Gastrocnemius medialis (tissue), 4 donors: ENCODE measurements at regions not wholly inside any gene's neighbourhood (a gene's known extent, or its start where the extent isn't known, plus 50 kb on each side); places are given as distances from the start of the nearest gene placed in this dataset.

ENCODE experiments used
- POLR2A ChIP-seq, 2 donors: fragments of 450-650 bp; IDR thresholded peaks; one replicate each; pipeline ENCODE4 v1.6.1; 2017; ENCODE audit warnings: antibody characterized with exemption in 2 of 2, mild to moderate bottlenecking in 2 of 2, moderate library complexity in 2 of 2
- TF ChIP-seq, protein P1 (sequence below), 5 experiments: fragments of 450-650 bp in 3 of 5; fragments of 200-600 bp in 2 of 5; sonication (generic) in 2 of 5; IDR thresholded peaks in 4 of 5; conservative IDR thresholded peaks in 1 of 5; 1 replicate in 4 of 5; 2 replicates in 1 of 5; pipeline ENCODE4 v1.5.1; 2016 to 2019; ENCODE audit warnings: antibody characterized with exemption in 5 of 5, mild to moderate bottlenecking in 3 of 5, moderate library complexity in 3 of 5

DNA sequence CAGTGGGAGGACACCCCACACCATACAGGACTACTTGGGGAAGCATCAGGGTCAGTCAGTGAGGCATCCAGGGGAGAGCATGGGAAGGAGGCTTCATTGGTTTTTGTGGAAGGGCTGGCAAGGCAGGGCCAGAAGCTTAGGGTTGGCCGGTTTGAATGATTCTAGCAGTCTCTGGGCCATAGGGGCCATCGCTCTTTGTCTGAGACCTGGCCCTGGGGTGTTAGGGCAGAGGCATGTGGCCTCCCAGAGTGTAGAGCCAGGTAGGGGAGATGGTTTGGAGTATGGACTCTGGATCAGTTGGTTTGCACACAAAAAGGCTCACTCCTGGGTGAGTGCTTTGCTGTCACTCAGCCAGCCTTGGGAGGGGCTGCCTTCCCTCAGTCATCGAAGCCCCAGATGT is 98.5 kb downstream of the GLI2 start:
- TF ChIP-seq, protein P1, sequence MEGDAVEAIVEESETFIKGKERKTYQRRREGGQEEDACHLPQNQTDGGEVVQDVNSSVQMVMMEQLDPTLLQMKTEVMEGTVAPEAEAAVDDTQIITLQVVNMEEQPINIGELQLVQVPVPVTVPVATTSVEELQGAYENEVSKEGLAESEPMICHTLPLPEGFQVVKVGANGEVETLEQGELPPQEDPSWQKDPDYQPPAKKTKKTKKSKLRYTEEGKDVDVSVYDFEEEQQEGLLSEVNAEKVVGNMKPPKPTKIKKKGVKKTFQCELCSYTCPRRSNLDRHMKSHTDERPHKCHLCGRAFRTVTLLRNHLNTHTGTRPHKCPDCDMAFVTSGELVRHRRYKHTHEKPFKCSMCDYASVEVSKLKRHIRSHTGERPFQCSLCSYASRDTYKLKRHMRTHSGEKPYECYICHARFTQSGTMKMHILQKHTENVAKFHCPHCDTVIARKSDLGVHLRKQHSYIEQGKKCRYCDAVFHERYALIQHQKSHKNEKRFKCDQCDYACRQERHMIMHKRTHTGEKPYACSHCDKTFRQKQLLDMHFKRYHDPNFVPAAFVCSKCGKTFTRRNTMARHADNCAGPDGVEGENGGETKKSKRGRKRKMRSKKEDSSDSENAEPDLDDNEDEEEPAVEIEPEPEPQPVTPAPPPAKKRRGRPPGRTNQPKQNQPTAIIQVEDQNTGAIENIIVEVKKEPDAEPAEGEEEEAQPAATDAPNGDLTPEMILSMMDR (IDR thresholded peaks at IDR 0.05 in 4 of 5, conservative IDR thresholded peaks at IDR 0.05 in 1 of 5): no peak
- TF ChIP-seq POLR2A (IDR thresholded peaks at IDR 0.05): no peak
